Lower leg skin (tissue), 4 donors: ENCODE measurements at regions not wholly inside any gene's neighbourhood (a gene's known extent, or its start where the extent isn't known, plus 50 kb on each side); places are given as distances from the start of the nearest gene placed in this dataset.

Source experiments
- DNase-seq, 2 donors: peaks; one replicate each; pipeline ENCODE4 v3.0.0-alpha.2; 2019; ENCODE audit warnings: low spot score in 2 of 2
- H3K4me3 ChIP-seq: fragments of 200-600 bp; sonication (generic); 2 replicates; pipeline ENCODE4 v1.5.1; 2017; ENCODE audit warnings: mild to moderate bottlenecking, low read depth; ENCODE audit not compliant: poor library complexity, severe bottlenecking
- CTCF ChIP-seq, 3 donors: fragments of 450-650 bp; IDR thresholded peaks; one replicate each; pipeline ENCODE4 v1.5.1; 2016; ENCODE audit warnings: antibody characterized with exemption in 3 of 3, mild to moderate bottlenecking in 3 of 3, moderate library complexity in 2 of 3
- POLR2A ChIP-seq, 2 donors: fragments of 450-650 bp; IDR thresholded peaks; one replicate each; pipeline ENCODE4 v1.6.1; 2016 to 2017; ENCODE audit warnings: antibody characterized with exemption in 2 of 2, mild to moderate bottlenecking in 1 of 2, moderate library complexity in 1 of 2
- WGBS, 2 donors: methylation state at CpG; one replicate each; pipeline ENCODE4 v1.1.5; 2018; 5-methylcytosine and 5-hydroxymethylcytosine counted together
- intact Hi-C: fragments of 100-400 bp; cut with DNase I; formaldehyde crosslinking; loops from one replicate; pipeline ENCODE4 v1.15.0; 2023; ENCODE audit warnings: low total_unique reads

DNA sequence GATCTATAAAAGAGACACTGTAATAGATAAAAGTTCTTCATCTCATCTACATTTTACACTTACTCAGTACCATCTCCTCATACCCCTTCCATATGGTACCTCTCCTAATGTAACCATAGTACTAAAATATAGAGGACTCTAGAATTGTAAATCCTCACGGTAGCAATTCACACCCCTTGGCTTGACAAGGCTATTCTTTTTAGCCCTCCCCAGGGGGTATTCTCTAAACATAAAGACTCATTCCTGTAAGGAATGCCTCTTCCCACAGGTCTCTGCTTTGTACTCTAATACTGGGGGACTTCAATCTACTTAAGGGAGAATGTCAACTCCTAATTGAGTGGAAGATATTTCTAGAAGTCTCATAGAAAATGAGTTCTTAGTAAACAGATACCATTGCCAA lies 85.9 kb downstream of the VIP start:
- no peak overlapping the region for H3K4me3 ChIP-seq
- WGBS, 2 donors: 21 to 24% methylated on average over 1 of the region's 1 CpG
- no peak for TF ChIP-seq POLR2A (IDR thresholded peaks at IDR 0.05)
- no peak for TF ChIP-seq CTCF (IDR thresholded peaks at IDR 0.05)
- DNase-seq: no peak
- intact Hi-C loops: no loop called here

DNA sequence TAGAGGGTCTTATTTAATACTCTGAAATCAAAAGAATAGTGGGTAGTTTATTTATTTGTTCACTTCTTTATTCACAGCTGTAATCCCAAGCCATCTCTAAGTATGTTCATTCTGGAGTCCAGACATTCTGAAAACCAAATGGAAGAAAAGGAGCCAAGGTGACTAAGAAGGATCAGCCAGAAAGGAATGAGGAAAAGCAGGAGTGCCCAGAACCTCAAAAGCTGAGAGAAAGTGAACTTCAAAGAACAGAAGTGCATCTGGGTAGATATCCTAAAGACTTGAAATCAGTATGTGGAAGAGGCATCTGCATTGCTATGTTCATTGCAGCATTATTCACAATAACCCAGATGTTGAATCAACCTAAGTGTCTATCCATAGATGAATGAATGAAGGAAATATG lies 94.8 kb downstream of the VIP start:
- DNase-seq: no peak
- no peak for TF ChIP-seq POLR2A (IDR thresholded peaks at IDR 0.05)
- H3K4me3 ChIP-seq: no peak overlapping the region
- intact Hi-C loops: no loop called here

DNA sequence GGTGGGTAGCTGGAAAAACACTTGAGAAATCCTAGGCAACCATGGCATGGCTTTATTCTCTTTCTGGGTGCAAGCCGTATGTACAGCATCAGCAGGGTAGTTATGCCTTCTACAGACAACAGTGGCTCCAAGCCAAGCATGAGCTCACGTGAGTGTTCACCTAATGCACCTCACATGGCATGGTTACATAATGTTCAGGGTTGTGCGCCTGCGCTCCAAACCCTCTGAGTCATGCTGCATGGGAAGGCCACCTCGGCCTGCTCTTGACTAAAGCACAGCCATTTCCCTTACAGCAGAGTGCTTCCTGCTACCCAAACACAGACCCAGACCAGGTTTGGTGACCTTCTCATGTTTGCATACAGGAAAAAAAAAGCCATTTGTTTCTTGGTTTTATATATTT lies 96.2 kb downstream of the VIP start:
- WGBS, 2 donors: 74 to 83% methylated on average over 5 of the region's 5 CpGs
- DNase-seq: peak in 1 of 2 donors; percentile 46
- intact Hi-C loops: no loop called here
- H3K4me3 ChIP-seq: no peak overlapping the region
- TF ChIP-seq CTCF (IDR thresholded peaks at IDR 0.05) (no peak), POLR2A (IDR thresholded peaks at IDR 0.05) (no peak)

GRCh38 chr6:152848919-152849318 lies 98.3 kb downstream of the VIP start:
- TF ChIP-seq POLR2A (IDR thresholded peaks at IDR 0.05) (no peak), CTCF (IDR thresholded peaks at IDR 0.05) (no peak)
- no peak overlapping the region for H3K4me3 ChIP-seq
- WGBS, 2 donors: 74 to 84% methylated on average over 3 of the region's 3 CpGs
- intact Hi-C loops: no loop called here
- no peak for DNase-seq

DNA sequence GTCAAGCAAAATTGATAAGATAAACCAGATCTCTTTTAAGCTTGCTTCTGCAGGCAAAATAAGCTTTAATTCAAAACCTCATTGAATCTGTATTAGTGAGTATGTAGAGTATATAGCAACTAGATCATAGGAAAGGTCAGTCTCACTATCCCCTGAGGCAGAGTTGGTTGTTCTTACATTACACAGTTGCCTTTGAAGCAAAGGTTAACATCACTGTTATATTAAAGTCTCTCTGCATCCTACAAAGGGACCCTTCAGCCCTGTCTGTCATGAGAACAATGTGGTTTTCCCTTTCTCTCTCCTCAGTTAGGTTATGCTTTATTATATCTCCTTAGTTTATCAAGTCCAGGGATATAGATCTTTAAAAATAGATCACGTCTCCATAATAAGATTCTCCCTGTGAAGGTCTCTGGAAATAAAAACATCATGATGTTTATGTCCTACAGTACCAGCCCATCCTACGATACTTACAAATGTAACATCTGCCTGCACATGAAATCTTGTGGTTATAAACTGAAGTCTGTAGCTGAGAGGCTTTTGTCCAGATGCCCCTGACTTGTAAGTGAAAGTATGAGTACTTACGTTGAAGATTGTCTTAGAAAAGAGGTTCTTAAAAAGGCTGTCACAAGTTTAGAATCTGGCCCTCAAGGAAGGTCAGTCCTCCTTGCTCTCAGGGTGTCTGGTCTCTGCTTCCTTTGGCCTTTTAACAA lies 103.6 kb downstream of the VIP start:
- TF ChIP-seq CTCF (IDR thresholded peaks at IDR 0.05) (no peak), POLR2A (IDR thresholded peaks at IDR 0.05) (no peak)
- intact Hi-C loops: no loop called here
- no peak for DNase-seq
- 59 to 62% methylated on average over 3 of the region's 3 CpGs for WGBS, 2 donors
- H3K4me3 ChIP-seq: no peak overlapping the region

DNA sequence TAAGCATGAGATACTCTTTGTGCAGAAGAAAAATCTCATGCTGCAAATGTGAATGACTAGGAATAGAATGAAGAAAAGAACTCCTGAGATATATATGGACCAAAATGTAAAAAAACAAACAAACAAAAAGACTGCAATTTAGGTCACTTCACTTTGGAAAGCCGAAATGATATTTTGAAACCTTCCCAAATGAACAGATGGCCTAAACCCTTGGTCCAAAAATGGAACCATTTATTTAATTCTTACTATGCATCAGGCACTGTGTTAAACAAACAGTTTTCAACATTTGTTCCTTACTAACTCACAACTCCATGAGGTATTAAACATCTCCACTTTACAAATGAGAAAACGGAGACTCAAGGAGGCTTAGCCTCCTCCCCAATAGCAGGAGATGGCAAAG lies 107.5 kb downstream of the VIP start:
- intact Hi-C loops: no loop called here
- no peak for DNase-seq
- WGBS, 2 donors: 60 to 69% methylated on average over 2 of the region's 2 CpGs
- H3K4me3 ChIP-seq: no peak overlapping the region
- TF ChIP-seq POLR2A (IDR thresholded peaks at IDR 0.05) (no peak), CTCF (IDR thresholded peaks at IDR 0.05) (no peak)
